ENCODE measurements at regions not wholly inside any gene's neighbourhood (a gene's known extent, or its start where the extent isn't known, plus 50 kb on each side); places are given as distances from the start of the nearest gene placed in this dataset.

DNA sequence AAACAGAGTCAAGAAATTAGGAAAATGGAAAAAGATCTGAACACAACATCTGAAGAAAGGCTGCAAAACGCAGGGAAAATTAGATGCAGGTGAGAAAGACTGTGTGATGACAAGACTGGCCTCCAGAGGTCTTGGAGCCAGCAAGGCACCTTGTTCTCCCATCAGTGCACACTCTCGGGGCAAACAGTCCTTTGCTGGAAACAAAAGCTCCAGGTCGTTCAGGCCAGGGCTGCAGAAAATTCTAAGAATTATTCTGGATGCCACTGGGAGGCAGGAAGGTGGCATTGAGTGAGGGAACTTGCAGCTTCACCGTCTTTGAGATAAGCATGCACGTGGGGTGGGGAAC, 219.9 kb upstream of the SSTR4 start:
- TF ChIP-seq POLR2A (IDR thresholded peaks at IDR 0.05; ENCODE audit: low read depth, low read length) (no peak), SPI1 (IDR thresholded peaks at IDR 0.05; ENCODE audit: low read depth, low read length) (no peak), POLR2AphosphoS5 (IDR thresholded peaks at IDR 0.05; ENCODE audit: low read depth, low read length) (no peak), TAF1 (IDR thresholded peaks at IDR 0.05; ENCODE audit: low read depth, low read length) (no peak)
